Ishikawa (cell line): ENCODE measurements at regions not wholly inside any gene's neighbourhood (a gene's known extent, or its start where the extent isn't known, plus 50 kb on each side); places are given as distances from the start of the nearest gene placed in this dataset.

Experiments
- CEBPB ChIP-seq: IDR thresholded peaks from 2 replicates; pipeline ENCODE4 v1.6.1; 2012
- CREB1 ChIP-seq: IDR thresholded peaks from 2 replicates; pipeline ENCODE4 v1.6.1; 2012; ENCODE audit warnings: low read depth
- EGR1 ChIP-seq: IDR thresholded peaks from 2 replicates; pipeline ENCODE4 v1.6.1; 2012
- EP300 ChIP-seq: IDR thresholded peaks from 2 replicates; pipeline ENCODE4 v1.6.1; 2012; ENCODE audit warnings: borderline replicate concordance
- FOXM1 ChIP-seq: IDR thresholded peaks from 2 replicates; pipeline ENCODE4 v1.6.1; 2012; ENCODE audit warnings: low read depth, borderline replicate concordance
- MAX ChIP-seq: IDR thresholded peaks from 2 replicates; pipeline ENCODE4 v1.6.1; 2012
- NFIC ChIP-seq: IDR thresholded peaks from 2 replicates; pipeline ENCODE4 v1.6.1; 2012
- RAD21 ChIP-seq: IDR thresholded peaks from 2 replicates; pipeline ENCODE4 v1.6.1; 2012; ENCODE audit warnings: low read depth
- REST ChIP-seq: IDR thresholded peaks from 2 replicates; pipeline ENCODE4 v1.6.1; 2012; ENCODE audit warnings: low read depth, mild to moderate bottlenecking
- TAF1 ChIP-seq: IDR thresholded peaks from 2 replicates; pipeline ENCODE4 v1.6.1; 2012; ENCODE audit warnings: low read depth, mild to moderate bottlenecking
- TCF12 ChIP-seq: IDR thresholded peaks from 2 replicates; pipeline ENCODE4 v1.6.1; 2012; ENCODE audit warnings: low read depth
- TEAD4 ChIP-seq: IDR thresholded peaks from 2 replicates; pipeline ENCODE4 v1.6.1; 2012
- USF1 ChIP-seq: IDR thresholded peaks from 2 replicates; pipeline ENCODE4 v1.6.1; 2012
- YY1 ChIP-seq: IDR thresholded peaks from 2 replicates; pipeline ENCODE4 v1.6.1; 2012; ENCODE audit warnings: low read depth
- ZBTB7A ChIP-seq: IDR thresholded peaks from 2 replicates; pipeline ENCODE4 v1.6.1; 2012; ENCODE audit warnings: low read depth

- TF ChIP-seq TCF12 (no peak), CREB1 (no peak), EGR1 (no peak), YY1 (no peak), NFIC (no peak), EP300 (no peak), CEBPB (no peak), MAX (no peak), ZBTB7A (no peak), TEAD4 (no peak), REST (no peak), RAD21 (no peak), FOXM1 (no peak), USF1 (no peak)
Observed at GRCh38 chr6:77332915-77333623, 130.2 kb downstream of the HTR1B start.

- no peak for TF ChIP-seq CREB1
- no peak for TF ChIP-seq NFIC
- no peak for TF ChIP-seq TCF12
- no peak for TF ChIP-seq YY1
- no peak for TF ChIP-seq TEAD4
- TF ChIP-seq CEBPB, result no peak
- no peak for TF ChIP-seq EP300
- no peak for TF ChIP-seq ZBTB7A
- no peak for TF ChIP-seq FOXM1
- no peak for TF ChIP-seq USF1
- TF ChIP-seq REST, result no peak
- TF ChIP-seq RAD21, result no peak
- TF ChIP-seq MAX, result no peak
- no peak for TF ChIP-seq TAF1
- no peak for TF ChIP-seq EGR1
Observed at GRCh38 chr6:77326711-77327110, 136.6 kb downstream of the HTR1B start.

GRCh38 chr6:77326029-77326428 lies 137.3 kb downstream of the HTR1B start:
- TF ChIP-seq TEAD4, result no peak
- TF ChIP-seq TAF1, result no peak
- no peak for TF ChIP-seq EGR1
- TF ChIP-seq USF1, result no peak
- TF ChIP-seq CREB1, result no peak
- TF ChIP-seq RAD21, result no peak
- no peak for TF ChIP-seq TCF12
- no peak for TF ChIP-seq EP300
- no peak for TF ChIP-seq REST
- no peak for TF ChIP-seq YY1
- TF ChIP-seq NFIC, result no peak
- TF ChIP-seq MAX, result no peak

- TF ChIP-seq ZBTB7A, result no peak
- TF ChIP-seq EP300, result no peak
- no peak for TF ChIP-seq CEBPB
- no peak for TF ChIP-seq MAX
- TF ChIP-seq FOXM1, result no peak
- TF ChIP-seq EGR1, result no peak
- TF ChIP-seq REST, result no peak
- TF ChIP-seq YY1, result no peak
- no peak for TF ChIP-seq CREB1
Observed at GRCh38 chr6:77324866-77325265, 138.4 kb downstream of the HTR1B start.
